ENCODE measurements at regions not wholly inside any gene's neighbourhood (a gene's known extent, or its start where the extent isn't known, plus 50 kb on each side); places are given as distances from the start of the nearest gene placed in this dataset.
A peak's percentile ranks its signal among the peaks of the same experiment; 100 is the strongest.

DNA sequence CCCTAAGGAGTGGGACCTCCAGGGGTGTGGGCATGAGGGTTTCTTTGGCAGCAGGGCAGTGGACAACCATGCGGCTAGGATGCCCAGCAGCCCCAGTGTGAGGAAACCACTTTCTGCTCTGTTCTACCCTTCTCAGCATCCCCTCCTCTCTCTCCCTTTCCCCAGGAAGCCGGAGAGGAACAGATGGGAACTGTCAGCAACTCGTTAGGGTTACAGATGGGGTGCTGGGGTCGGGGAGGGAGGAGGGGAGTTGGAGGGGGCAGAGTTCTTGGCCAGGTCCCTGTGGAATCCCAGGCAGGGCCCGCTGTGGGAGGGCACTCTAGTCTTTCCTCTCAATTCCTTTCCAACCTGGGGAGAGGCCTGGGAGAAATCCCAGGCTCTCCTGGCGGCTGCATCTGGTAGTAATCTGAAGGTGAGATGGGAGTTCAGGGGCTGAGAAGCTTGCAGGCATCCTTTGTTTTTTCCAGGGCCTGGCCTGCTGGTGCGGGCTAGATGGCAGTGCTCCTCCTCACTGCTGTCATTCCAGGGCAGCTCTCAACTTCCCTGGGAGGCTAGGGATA, 93.9 kb upstream of the CSF3R start:
- DNase-seq = no peak

- DNase-seq = peak; percentile 50
These were observed 93.4 kb upstream of the CSF3R start for GRCh38 chr1:36576118-36576517.

- DNase-seq = no peak
These were observed 90.7 kb upstream of the CSF3R start for GRCh38 chr1:36573445-36573844.

DNA sequence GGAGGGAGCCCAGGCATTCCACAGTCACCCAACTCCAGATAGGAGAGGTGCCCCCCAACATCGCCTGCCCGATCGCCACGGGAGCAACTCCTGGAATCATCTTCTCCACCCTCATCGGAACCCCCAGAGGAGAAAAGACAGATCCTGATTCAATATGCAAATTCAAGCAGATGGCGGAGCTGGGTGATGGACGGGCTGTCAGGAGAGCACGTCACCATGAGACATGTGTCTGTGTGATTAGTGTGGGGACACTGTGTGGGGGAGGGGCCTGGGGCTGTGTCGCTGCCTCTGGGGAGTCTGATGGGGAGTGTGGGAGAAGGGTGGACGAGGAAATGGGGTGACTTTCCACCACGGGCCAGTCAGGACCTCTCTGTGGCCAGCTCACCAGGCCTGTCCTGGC, 90.2 kb upstream of the CSF3R start:
- DNase-seq = no peak

GRCh38 chr1:36572142-36572715, 89.5 kb upstream of the CSF3R start:
- DNase-seq = no peak

DNA sequence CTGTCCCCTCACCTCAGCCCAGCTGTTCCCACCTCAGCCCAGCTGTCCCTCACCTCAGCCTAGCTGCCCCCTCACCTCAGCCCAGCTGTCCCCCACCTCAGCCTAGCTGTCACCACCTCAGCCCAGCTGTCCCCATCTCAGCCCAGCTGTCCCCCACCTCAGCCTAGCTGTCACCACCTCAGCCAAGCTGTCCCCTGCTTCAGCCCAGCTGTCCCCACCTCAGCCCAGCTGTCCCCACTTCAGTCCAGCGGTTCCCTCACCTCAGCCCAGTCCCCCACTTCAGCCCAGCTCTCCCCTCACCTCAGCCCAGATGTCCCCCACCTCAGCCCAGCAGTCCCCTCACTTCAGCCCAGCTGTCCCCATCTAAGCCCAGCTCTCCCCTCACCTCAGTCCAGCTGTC, 88.4 kb upstream of the CSF3R start:
- no peak for DNase-seq

DNA sequence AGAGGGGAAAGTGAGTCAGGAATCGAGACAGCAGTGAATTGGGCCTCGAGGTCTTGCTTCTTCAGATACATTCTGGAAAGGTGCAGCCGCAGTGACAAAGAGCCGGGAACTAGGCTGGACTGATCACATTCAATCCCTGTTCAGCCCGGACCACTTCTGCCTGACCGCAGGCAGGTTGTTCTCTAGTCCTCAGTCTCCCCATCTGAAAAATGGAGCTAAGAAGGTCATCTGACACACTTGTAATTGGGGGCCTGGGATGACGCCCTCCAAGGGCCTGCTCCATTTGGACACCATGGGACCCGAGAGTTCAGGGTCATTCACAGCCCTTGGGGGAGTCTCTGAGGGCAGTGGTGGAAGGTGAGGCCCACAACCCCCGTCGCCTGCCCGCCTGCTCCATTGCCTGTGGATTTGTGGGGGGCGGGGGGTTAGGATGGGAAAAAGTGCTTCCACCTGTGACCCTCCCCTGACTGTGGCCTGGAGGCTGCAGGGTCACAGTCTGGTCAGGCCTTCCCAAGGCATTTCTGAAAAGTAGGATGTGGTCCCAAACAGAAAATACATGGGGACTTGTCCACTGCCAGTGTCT, 87.9 kb upstream of the CSF3R start:
- no peak for DNase-seq

DNA sequence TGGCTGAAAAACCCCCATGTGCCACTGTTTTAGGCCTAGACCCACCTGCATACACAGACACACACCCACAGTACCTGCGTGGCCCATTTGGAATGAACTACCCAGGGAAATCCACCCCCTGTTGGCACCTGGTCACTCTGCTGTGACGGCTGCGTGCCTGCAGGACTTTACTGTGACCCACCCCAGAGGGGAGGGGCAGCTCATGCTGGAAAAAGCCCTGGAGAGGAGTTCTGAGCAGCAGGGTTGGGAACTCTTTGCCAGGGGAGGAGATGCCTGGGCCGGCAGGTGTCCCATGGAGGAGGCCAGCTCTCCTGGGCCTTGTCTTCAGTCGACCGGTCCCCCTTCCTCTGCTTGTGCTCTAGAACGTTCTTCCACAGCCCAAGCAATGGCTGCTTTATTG, 87.3 kb upstream of the CSF3R start:
- no peak for DNase-seq

DNA sequence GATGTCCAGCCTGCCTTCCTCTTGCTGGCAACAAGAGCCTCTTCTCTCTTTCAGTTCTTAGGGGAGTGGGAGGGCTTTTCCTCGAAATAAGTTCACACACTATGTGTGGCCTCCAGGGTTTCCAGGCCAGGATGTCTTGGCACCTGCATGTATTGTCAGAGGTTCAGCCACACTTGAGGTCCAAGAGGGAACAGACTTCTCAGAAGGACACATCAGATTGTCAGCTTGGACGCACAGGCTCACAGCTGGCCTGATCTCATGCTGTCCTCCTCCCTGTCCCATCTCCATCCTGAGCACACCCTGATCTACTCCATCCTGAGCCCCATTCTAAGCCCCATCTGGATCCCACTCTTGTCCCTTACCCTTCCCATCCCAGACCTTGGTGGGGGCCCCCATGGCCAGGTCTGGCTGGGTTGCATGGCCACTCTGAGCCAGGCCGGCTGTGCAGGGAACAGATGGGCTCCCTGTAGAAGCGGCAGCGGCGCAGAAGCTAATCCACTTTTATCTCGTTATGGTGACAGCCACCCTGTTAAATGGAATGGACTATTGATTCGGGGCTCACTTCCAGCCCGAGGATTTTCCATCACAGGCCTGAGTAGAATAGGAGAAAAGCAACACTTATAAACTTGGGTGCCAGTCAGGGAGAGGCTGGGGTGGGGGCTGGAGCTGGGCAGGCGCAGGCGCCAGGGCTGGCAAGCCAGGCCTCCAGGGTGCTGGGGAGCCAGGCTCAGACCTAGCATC, 85.1 kb upstream of the CSF3R start:
- DNase-seq = no peak

DNA sequence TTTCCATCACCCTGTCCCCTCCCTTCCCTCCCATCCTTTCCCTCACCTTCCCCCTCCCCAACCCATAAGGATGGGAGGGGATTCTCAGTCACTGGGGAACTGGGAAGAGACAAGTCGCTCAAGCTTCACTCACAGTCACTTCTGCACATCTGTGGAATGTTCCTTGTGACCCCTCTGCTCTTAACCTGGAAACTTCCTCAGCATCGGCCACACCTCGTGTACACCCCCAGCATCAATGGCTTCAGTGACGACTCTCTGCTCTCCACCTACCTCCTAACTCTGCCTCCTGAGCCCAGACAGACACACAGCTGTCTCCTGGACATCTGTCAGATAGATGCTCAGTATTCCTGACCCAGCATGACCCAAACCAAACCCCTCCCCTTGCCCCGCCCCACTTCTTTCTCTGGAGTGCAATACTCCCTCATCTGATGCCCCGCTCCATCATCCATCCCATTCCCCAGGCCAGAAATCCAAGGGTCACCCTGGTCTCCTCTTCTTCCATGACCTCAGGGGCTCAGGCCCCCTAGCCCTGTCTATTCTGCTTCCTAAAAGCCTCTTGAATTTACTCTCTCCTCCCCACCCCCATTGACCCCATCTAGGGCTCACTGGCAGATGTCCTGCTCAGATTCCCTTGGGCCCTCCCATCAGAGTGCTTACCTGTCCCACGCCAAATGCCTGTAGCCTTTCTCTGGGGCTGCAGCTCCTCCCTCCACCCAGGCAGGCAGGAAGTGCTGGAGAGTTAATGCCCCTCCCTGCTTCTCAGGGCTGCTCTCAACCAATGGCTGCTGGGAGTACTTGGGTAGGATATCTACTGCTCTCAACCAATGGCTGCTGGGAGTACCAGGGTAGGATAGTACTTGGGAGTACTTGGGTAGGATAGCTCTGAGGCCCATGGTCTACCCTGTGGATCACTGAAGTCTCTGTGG, 83.1 kb upstream of the CSF3R start:
- no peak for DNase-seq

DNA sequence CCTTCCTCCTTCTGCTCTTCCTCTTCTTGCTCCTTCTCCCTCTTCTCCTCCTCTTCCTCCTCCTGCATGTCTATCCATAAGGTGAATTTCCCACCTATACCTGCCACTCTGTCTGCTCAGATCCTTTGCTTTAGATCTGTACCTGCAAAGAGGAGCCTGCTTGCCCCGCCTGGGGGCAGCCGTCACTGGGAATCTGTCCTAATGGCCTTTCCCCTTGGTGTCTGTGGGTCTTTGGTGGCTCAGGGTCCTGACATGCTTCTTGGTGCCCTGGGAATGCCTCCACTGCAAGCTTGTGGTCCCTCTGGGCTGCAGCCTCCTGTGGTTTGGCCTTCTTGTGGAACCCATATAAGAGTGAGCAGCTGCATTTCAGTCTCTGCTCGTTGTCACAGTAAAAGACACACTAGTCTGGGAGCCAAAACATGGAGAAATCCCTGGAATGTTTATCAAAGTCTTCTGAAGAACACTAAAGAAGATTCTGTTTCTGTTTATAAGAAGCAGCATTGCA, 79.5 kb upstream of the CSF3R start:
- no peak for DNase-seq

DNA sequence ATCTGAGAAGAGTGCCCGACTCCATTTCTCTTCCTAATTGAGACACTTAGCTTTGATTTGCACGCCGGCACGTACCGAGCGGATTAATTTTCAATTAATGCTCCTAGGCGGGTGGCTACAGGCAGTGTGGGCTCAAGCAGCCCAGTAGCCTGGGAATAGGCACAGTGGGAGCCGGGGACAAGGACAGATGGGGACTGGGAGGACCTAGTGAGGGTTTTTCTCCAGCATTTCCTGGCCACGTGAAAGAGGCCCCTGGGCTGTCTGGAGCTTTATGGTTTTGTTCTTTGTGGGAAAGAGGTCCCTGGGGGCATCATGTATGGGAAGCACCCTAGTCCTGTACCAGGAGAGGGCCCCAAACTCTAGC, 78.6 kb upstream of the CSF3R start:
- no peak for DNase-seq

DNA sequence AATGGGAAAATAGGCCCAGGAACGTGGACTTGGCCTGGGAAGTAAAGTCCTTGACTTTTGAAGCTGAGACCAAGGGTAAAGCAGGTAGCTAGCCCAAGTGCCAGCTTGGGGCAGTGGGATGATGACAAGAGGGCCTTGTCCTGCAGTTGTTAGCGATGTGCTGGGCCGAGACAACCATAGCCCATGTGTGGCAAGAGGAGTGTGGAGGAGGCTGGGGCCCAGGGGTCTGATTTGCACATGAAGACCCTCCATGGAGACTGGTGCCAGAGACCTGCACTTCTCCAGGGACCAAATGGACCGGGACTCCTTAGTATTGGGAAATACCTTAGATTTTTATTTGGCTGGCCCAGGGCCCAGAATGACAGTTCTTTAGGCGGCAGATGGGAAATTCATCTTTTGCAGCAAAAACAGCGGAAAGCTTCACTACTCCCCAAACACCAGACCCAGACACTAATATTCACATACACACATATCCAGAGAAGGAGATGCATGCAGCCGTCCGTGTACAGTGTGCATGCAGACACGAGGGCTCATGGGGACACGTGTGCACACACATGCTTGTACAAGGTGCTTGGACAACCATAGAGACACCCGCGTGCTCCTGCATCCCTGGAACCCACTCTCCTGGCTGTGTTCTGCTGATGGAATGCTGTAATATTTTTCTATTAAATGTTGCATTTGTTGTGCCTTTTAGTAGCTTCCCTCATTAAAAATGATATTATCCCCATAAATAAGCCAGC, 78.1 kb upstream of the CSF3R start:
- no peak for DNase-seq

DNA sequence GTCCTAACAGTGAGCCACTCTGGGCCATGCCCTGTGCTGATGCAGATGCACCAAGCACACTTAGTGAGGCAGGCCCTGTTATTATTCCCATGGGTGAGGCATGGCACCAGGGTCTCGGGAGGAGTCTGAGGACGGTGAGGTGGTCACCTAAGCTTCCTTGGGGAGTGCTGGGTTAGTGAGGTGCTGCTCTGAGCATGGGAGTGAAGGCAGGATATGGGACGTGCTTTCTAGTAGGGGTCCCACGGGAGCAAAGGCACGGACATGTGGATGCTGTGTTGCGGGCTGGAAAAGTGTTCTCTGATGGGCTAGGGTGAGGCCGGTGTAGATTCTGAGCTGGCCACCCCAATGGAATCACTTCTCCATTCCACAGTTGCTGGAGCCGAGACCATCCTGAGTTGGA, 77.5 kb upstream of the CSF3R start:
- DNase-seq = no peak

- no peak for DNase-seq
These were observed 76.3 kb upstream of the CSF3R start for GRCh38 chr1:36559061-36559460.

DNA sequence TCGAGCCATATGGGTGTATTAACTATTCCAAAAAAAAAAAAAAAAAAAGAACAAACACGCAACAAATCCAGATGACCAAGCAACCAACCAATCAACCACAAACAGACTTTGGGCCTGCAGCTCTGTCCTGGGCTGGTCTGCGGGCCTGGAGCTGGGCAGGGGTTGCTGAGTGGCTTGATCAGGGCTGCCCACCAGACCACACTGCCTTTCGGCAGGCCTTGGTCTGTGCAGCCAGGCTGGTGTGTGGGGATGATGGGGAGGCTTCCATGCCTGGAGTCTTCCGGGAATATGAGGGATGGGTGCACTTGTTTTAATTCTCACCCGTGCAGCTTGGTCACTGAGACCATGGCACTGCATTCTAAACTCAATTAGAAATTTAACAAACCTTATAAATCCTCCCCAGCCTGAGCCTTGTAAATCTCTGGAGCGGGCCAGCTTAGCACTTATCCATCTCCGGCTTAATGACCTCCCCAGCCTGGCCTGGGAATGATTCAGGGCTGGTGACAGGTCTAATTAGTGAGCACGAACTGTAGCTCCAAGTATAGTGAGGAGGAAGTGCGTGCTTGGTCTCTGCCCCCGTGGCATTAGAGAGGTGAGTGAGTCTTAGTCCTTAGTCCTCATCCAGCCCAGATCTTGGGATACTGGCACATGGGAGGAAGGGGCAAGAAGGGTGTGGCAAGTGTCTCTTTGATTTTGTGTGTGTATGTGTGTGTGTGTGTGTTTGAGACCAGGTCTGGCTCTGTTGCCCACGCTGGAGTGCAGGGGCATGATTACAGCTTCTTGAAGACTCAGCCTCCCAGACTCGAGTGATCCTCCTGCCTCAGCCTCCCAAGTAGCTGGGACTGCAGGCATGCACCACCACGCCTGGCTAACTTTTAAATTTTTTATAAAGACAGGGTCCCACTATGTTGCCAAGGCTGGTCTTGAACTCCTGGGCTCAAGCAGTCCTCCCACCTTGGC, 74.6 kb upstream of the CSF3R start:
- DNase-seq = peak; percentile 25

DNA sequence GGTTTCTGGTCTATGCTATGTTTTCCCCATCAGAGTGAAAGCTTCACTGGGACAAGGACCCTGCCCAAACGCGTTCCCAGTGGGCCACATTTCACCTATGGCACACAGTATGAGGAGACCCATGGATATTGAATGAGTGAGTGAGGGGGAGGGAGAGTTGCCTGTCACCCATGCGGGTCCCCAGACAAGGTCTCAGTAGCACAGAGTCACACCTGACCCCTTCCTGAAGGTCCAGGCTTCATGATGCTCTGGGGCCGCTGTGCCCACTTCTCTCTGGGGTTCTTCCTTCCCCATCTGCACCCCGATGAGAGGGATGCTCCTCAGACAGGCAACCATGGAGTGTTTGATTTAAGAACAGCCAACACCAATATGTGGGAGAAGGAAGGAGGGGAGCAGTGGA, 72.3 kb upstream of the CSF3R start:
- no peak for DNase-seq

GRCh38 chr1:36554323-36554628, 71.6 kb upstream of the CSF3R start:
- DNase-seq = no peak

- peak; percentile 71 for DNase-seq
These were observed 71.0 kb upstream of the CSF3R start for GRCh38 chr1:36553591-36554322.

- no peak for DNase-seq
These were observed 60.3 kb upstream of the CSF3R start for GRCh38 chr1:36542962-36543515.
